Activated CD4-positive, alpha-beta T cell treated with anti-CD3 and anti-CD28 coated beads, Interleukin-2, amount 50 U/mL, for 24 hours (primary cell): ENCODE measurements at regions not wholly inside any gene's neighbourhood (a gene's known extent, or its start where the extent isn't known, plus 50 kb on each side); places are given as distances from the start of the nearest gene placed in this dataset.

Experiments used
- DNase-seq, 2 donors: peaks; one replicate each; pipeline ENCODE4 v3.0.0-alpha.2; 2020; ENCODE audit warnings: low read depth in 1 of 2, low spot score in 1 of 2

- DNase-seq: no peak
These were observed 1138.5 kb downstream of the BRD1 start for GRCh38 chr22:48689206-48689605.

GRCh38 chr22:48688366-48688765 lies 1139.3 kb downstream of the BRD1 start:
- no peak for DNase-seq

DNA sequence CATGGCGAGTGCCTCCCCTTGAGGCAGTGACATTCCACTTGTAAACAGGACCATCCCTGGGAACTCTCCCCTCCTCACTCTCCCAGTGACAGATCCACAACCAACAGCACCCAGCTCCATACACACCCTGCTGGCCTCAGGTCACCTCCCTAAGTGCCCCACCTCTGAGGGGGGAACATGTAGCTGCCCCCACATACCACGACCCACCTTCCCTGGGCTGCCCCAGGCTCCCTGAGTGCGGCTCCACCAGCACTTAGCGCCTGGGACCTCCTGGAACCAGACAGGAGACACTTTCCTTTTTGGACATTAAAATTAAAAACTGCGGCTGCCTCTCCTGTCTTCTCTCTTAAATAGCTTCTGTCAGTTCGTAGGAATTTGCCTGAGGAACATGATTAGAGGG lies 1140.1 kb downstream of the BRD1 start:
- no peak for DNase-seq

GRCh38 chr22:48686694-48687302 lies 1140.9 kb downstream of the BRD1 start:
- DNase-seq: no peak

GRCh38 chr22:48685767-48686166 lies 1141.9 kb downstream of the BRD1 start:
- DNase-seq: no peak

- no peak for DNase-seq
These were observed 1144.0 kb downstream of the BRD1 start for GRCh38 chr22:48683640-48684039.

- DNase-seq: no peak
These were observed 1145.2 kb downstream of the BRD1 start for GRCh38 chr22:48682504-48682903.

GRCh38 chr22:48680601-48681000 lies 1147.1 kb downstream of the BRD1 start:
- DNase-seq: no peak

DNA sequence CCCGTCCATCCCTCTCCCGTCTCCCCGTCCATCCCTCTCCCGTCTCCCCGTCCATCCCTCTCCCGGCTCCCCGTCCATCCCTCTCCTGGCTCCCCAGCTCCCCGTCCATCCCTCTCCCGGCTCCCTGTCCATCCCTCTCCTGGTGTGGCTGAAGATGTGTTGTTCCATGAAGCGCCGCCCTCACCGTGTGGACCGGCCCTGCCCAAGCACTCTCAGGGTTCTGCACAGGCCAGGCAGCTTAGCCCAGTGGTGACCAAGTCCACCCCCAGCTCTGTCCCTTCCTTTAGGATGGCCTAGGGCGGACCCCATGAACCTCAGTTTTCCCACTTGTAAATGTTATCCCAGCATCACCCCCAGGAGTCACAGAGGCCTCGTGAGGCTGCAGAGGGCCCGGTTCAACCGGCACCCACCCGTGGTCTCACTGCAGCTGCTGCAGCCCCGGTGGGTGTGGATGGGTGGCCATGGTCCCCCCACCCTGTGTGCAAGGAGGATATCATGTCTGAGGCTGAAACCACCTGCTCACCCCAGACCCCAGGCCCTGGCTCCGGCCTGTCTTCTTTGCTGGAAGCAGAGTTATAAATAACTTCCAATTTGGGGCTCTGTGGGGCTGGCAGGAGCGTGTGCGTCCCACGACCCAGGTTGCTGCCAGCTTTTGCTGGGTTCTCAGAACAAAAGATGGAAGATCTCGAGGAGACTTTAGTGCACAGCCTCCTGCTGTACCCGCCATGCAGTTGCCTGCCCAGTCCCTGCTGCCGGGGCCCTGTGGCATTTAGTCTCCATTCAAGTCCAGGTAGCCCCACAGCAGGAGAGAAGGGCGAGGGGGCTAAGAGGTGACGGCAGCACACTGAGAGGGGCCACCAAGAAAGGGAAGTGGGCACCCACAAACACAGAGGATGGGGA lies 1147.8 kb downstream of the BRD1 start:
- no peak for DNase-seq

GRCh38 chr22:48678171-48679135 lies 1149.2 kb downstream of the BRD1 start:
- no peak for DNase-seq

DNA sequence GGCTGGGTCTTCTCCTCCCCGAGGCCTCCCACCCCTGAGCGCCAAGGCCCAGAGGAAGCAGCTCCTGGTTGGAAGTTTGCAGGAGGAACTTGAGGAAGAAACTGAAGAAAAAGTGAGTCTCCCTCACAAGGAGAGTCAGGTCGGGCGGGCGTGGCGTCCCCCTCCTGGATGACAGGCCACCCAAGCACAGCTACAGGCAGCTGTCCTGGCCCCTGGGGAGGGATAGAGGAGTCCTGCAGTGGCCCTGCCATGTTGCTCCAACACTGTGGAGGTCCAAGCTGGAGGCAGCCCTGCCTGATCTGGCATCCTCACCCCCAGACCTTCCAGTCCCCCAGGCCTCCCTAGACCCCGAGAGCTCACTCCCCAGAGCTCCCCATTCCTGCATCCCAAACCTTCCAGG lies 1150.1 kb downstream of the BRD1 start:
- no peak for DNase-seq

GRCh38 chr22:48677168-48677520 lies 1150.5 kb downstream of the BRD1 start:
- no peak for DNase-seq

GRCh38 chr22:48676266-48677167 lies 1151.2 kb downstream of the BRD1 start:
- DNase-seq: no peak

- no peak for DNase-seq
These were observed 1151.9 kb downstream of the BRD1 start for GRCh38 chr22:48675830-48676145.

DNA sequence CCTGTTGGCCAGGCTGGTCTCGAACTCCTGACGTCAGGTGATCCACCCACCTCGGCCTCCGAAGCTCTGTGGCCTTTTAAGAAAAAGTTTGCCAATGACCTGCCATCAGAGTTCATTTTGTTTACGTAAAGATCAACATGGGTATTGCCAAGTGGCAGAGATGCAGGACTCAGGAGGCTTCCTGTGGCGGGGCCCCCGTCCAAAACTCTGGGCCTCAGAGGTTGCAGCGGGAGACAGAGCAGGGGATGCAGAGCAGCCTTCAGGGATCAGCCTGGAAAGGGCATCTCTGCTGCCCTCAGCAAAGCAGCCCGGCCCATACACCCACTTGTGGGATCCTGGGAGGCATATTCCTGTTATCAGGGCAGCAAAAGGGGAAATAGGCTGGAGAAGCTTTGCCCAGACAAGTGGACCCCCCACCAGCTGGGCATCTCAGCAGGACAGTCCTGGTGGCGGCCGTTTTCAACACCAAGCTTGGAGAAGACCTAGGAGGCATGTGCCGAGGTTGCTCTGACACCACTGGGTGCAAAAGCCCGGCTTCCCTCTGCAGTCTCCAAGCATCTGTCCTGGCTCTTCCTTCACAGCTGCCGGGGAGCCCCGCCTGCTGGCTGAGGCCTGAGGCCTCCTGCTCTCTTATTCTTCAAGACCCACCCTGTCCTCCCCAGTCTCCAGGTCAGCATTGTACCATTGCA lies 1152.4 kb downstream of the BRD1 start:
- DNase-seq: no peak

- no peak for DNase-seq
These were observed 1153.7 kb downstream of the BRD1 start for GRCh38 chr22:48673806-48674500.

DNA sequence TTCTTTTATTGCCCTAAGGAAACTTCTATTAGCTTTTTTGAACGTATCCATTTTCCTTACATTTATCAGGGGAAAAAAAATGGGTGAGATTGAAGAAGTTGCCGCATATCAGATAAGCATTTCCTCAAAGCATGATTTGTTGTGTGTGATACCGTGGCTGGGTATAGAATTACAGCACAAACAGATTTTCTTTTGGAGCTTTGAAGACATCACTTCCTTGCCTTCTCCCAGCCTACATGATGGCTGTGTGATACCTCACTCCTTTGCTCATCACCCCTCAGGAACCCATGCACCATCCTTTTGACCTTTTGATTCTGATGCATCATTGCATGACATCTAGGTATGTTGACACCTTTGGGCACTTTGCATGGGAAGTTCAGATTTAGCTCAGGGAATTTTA lies 1155.3 kb downstream of the BRD1 start:
- no peak for DNase-seq

DNA sequence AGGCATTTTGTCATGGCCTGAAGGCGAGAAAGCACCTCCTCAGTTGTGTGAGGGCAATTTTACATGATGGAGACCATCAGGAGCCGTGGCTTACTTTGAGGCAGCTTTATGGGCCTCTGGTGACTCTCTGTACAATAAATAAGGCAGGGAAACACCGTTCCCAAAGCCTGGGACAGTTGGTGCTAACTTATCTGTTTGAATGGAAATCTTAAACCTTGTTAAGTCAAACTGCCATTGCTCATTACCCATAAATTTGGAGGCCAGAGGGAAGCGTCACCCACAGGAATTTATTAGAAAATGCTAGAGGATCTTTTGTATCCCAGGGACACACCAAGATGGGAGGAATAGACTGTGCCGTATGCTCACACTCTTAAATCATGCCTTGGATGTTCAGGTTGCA lies 1156.9 kb downstream of the BRD1 start:
- DNase-seq: no peak

DNA sequence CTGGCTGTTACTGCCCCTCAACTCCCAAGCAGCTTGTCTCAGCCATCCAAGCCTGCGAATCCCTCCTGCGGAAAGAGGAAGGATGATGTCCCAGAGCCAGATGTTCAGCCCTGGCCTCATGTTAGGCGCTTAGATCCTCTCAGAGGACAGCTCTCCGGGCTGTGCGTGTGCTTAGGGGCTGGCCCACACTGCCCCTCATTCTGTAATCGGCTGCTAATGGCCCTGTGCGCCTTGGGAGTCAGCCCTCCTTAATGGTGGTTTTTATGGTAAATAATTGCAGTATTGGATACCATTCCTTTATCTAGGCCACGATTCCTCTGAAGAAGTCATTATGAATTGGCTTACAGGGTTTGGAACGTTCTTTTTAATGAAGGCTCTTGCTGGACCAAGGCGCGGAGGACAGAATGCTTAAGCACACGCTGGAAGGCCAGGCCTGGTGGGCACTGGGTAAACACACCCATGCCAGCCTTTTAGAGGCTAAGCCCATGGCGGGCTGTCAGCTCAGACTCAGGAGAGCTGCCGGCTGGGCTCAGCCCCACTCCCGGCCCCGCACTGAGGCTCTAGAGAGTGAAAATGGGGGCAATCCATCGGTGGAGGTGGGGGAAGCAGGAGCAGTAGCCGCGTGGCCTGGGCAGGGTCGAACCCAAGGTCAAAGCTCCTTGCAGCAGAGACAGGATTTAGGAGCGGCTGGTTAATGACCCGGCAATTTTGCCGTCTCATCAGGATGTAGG lies 1157.5 kb downstream of the BRD1 start:
- no peak for DNase-seq
